ENCODE measurements at regions not wholly inside any gene's neighbourhood (a gene's known extent, or its start where the extent isn't known, plus 50 kb on each side); places are given as distances from the start of the nearest gene placed in this dataset.

- TF ChIP-seq, protein P1, sequence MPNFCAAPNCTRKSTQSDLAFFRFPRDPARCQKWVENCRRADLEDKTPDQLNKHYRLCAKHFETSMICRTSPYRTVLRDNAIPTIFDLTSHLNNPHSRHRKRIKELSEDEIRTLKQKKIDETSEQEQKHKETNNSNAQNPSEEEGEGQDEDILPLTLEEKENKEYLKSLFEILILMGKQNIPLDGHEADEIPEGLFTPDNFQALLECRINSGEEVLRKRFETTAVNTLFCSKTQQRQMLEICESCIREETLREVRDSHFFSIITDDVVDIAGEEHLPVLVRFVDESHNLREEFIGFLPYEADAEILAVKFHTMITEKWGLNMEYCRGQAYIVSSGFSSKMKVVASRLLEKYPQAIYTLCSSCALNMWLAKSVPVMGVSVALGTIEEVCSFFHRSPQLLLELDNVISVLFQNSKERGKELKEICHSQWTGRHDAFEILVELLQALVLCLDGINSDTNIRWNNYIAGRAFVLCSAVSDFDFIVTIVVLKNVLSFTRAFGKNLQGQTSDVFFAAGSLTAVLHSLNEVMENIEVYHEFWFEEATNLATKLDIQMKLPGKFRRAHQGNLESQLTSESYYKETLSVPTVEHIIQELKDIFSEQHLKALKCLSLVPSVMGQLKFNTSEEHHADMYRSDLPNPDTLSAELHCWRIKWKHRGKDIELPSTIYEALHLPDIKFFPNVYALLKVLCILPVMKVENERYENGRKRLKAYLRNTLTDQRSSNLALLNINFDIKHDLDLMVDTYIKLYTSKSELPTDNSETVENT (CRISPR knock-in tag; IDR thresholded peaks at IDR 0.05): no peak
- TF ChIP-seq, protein P2, sequence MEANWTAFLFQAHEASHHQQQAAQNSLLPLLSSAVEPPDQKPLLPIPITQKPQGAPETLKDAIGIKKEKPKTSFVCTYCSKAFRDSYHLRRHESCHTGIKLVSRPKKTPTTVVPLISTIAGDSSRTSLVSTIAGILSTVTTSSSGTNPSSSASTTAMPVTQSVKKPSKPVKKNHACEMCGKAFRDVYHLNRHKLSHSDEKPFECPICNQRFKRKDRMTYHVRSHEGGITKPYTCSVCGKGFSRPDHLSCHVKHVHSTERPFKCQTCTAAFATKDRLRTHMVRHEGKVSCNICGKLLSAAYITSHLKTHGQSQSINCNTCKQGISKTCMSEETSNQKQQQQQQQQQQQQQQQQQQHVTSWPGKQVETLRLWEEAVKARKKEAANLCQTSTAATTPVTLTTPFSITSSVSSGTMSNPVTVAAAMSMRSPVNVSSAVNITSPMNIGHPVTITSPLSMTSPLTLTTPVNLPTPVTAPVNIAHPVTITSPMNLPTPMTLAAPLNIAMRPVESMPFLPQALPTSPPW (CRISPR knock-in tag; IDR thresholded peaks at IDR 0.05): peak; percentile 64
- no peak for TF ChIP-seq SETDB1 (IDR thresholded peaks at IDR 0.05; ENCODE audit: low read length)
- TF ChIP-seq HOXB6 (CRISPR knock-in tag; IDR thresholded peaks at IDR 0.05; ENCODE audit: borderline replicate concordance): no peak
- no peak for TF ChIP-seq BMI1 (IDR thresholded peaks at IDR 0.05; ENCODE audit: low read length)
- TF ChIP-seq KLF16 (IDR thresholded peaks at IDR 0.05): peak; percentile 90
- TF ChIP-seq MXD1 (CRISPR knock-in tag; IDR thresholded peaks at IDR 0.05; ENCODE audit: borderline replicate concordance, poor library complexity, severe bottlenecking): no peak
- no peak for TF ChIP-seq ZNF232 (CRISPR knock-in tag; IDR thresholded peaks at IDR 0.05)
- TF ChIP-seq SMAD4 (CRISPR knock-in tag; conservative IDR thresholded peaks at IDR 0.05): peak; percentile 81
- peak; percentile 93 for TF ChIP-seq HES1 (IDR thresholded peaks at IDR 0.05; ENCODE audit: low read depth)
- no peak for TF ChIP-seq SREBF2 (CRISPR knock-in tag; IDR thresholded peaks at IDR 0.05)
- no peak for TF ChIP-seq HCFC1 (IDR thresholded peaks at IDR 0.05; ENCODE audit: low read depth, low read length)
- no peak for TF ChIP-seq NFXL1 (CRISPR knock-in tag; IDR thresholded peaks at IDR 0.05)
- no peak for TF ChIP-seq NCOA4 (IDR thresholded peaks at IDR 0.05; ENCODE audit: partially characterized antibody)
- no peak for TF ChIP-seq ZNF277 (CRISPR knock-in tag; IDR thresholded peaks at IDR 0.05; ENCODE audit: borderline replicate concordance)
- TF ChIP-seq, protein P3, sequence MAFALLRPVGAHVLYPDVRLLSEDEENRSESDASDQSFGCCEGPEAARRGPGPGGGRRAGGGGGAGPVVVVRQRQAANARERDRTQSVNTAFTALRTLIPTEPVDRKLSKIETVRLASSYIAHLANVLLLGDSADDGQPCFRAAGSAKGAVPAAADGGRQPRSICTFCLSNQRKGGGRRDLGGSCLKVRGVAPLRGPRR (CRISPR knock-in tag; IDR thresholded peaks at IDR 0.05): 0 out of 2 replicates have a peak, but pooled peaks have one; percentile 36
- TF ChIP-seq, protein P4, sequence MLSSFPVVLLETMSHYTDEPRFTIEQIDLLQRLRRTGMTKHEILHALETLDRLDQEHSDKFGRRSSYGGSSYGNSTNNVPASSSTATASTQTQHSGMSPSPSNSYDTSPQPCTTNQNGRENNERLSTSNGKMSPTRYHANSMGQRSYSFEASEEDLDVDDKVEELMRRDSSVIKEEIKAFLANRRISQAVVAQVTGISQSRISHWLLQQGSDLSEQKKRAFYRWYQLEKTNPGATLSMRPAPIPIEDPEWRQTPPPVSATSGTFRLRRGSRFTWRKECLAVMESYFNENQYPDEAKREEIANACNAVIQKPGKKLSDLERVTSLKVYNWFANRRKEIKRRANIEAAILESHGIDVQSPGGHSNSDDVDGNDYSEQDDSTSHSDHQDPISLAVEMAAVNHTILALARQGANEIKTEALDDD (IDR thresholded peaks at IDR 0.05): no peak
- no peak for TF ChIP-seq SNIP1 (IDR thresholded peaks at IDR 0.05; ENCODE audit: low read depth)
- TF ChIP-seq MITF (IDR thresholded peaks at IDR 0.05): peak; percentile 24; the same call in 1 of the 2 replicates
Measured at GRCh38 chr20:50298554-50299324, 108.1 kb downstream of the CEBPB start (continued).

All from K562 (cell line).